GM13976 (cell line): ENCODE measurements at regions not wholly inside any gene's neighbourhood (a gene's known extent, or its start where the extent isn't known, plus 50 kb on each side); places are given as distances from the start of the nearest gene placed in this dataset.

ENCODE experiments used
- DNase-seq: peaks from one replicate; pipeline ENCODE4 v3.0.0; 2012; ENCODE audit warnings: low spot score
- in situ Hi-C: fragments of 300-500 bp; cut with MboI; formaldehyde crosslinking; loops from one replicate; pipeline ENCODE4 v1.12.0; 2022; ENCODE audit warnings: low sequenced_read_pairs, mixed read lengths, inconsistent platforms; ENCODE audit not compliant: unreplicated experiment
- TF ChIP-seq, protein P1 (sequence below): IDR thresholded peaks from 2 replicates; pipeline ENCODE4 v1.5.1; 2012; ENCODE audit warnings: borderline replicate concordance, mild to moderate bottlenecking; ENCODE audit not compliant: insufficient read depth; ENCODE audit errors: extremely low read depth, missing control alignments, control extremely low read depth

DNA sequence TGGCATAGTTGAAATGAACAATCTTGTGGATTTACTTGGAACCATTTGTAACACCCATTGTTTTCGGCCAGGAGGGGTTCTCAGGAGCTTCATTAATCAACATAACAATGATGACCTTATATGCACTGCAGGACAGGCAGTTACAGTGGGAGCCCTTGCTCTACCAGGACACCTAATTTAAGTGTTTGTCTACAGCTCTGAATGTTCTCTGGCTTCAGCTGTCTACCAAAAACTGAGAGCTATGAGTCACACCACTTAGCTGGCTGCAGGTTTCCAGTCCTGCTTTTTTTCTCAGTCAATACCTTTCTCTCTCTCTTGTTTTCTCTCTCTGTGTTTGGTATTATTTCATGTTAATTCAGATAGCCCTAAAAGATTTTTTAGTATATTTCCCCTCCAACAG lies 105.4 kb upstream of the MBNL2 start:
- no peak for DNase-seq
- TF ChIP-seq, protein P1, sequence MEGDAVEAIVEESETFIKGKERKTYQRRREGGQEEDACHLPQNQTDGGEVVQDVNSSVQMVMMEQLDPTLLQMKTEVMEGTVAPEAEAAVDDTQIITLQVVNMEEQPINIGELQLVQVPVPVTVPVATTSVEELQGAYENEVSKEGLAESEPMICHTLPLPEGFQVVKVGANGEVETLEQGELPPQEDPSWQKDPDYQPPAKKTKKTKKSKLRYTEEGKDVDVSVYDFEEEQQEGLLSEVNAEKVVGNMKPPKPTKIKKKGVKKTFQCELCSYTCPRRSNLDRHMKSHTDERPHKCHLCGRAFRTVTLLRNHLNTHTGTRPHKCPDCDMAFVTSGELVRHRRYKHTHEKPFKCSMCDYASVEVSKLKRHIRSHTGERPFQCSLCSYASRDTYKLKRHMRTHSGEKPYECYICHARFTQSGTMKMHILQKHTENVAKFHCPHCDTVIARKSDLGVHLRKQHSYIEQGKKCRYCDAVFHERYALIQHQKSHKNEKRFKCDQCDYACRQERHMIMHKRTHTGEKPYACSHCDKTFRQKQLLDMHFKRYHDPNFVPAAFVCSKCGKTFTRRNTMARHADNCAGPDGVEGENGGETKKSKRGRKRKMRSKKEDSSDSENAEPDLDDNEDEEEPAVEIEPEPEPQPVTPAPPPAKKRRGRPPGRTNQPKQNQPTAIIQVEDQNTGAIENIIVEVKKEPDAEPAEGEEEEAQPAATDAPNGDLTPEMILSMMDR: no peak
- in situ Hi-C loops: no loop called here

- no peak for DNase-seq
- in situ Hi-C loops: no loop called here
- TF ChIP-seq, protein P1: no peak
These were observed 104.7 kb upstream of the MBNL2 start for GRCh38 chr13:97117388-97117910.

DNA sequence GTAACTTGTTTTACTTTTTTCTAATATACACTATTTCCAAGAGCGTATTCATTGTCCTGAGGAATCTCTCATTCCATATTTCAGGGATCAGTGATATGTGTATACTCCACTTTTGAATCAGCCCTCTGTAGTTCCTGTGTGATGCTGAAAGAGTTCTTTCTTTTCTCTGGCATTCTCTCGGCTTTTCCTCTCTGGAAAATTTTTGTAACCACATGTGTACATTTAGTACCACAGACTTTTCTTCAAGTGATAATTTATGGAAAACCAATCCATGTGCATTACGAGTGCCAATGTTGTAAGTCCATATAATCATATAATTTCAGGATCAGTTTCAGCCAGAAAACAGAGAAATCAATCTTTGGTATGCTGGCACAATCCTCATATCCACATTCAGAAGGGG lies 102.2 kb upstream of the MBNL2 start:
- in situ Hi-C loops: loop anchor here (5.0 kb wide), 1 partner anchor 232 kb away; no protein-coding TSS in a partner anchor
- no peak for DNase-seq

GRCh38 chr13:97120346-97120745 lies 101.8 kb upstream of the MBNL2 start:
- DNase-seq: no peak
- in situ Hi-C loops: loop anchor here (5.0 kb wide), 1 partner anchor 232 kb away; no protein-coding TSS in a partner anchor

More for the DNA sequence above, 102.2 kb upstream of the MBNL2 start:
- TF ChIP-seq, protein P1: no peak

GRCh38 chr13:97120976-97121375 lies 101.2 kb upstream of the MBNL2 start:
- DNase-seq: no peak
- in situ Hi-C loops: loop anchor here (5.0 kb wide), 1 partner anchor 231 kb away; no protein-coding TSS in a partner anchor
- TF ChIP-seq, protein P1: no peak

More at GRCh38 chr13:97120346-97120745, 101.8 kb upstream of the MBNL2 start:
- TF ChIP-seq, protein P1: no peak

GRCh38 chr13:97121894-97122293 lies 100.2 kb upstream of the MBNL2 start:
- TF ChIP-seq, protein P1: no peak
- no peak for DNase-seq
- in situ Hi-C loops: loop anchor here (5.0 kb wide), 1 partner anchor 230 kb away; no protein-coding TSS in a partner anchor
